Lung (tissue), 11 donors: ENCODE measurements at regions not wholly inside any gene's neighbourhood (a gene's known extent, or its start where the extent isn't known, plus 50 kb on each side); places are given as distances from the start of the nearest gene placed in this dataset.

ENCODE experiments used
- ATAC-seq: fragments of 200-7000 bp; cut with Tn5 transposase; one replicate; pipeline ENCODE4 v1.9.1; 2020; ENCODE audit warnings: moderate number of reproducible peaks; ENCODE audit not compliant: insufficient read depth, low FRiP score
- DNase-seq, 3 donors: peaks; one replicate each; pipeline ENCODE4 v3.0.0-alpha.2; 2013 to 2017
- H3K27ac ChIP-seq, 2 donors: one replicate each; pipeline ENCODE4 v1.5.1; 2013; ENCODE audit warnings: mild to moderate bottlenecking in 2 of 2, moderate library complexity in 2 of 2, control low read depth in 1 of 2, inconsistent platforms in 1 of 2, low read depth in 1 of 2, low read length in 1 of 2
- H3K27me3 ChIP-seq, 3 donors: one replicate each; pipeline ENCODE4 v1.5.1; 2013; ENCODE audit warnings: low read length in 2 of 3; ENCODE audit not compliant: control insufficient read depth in 3 of 3, insufficient read depth in 3 of 3
- H3K36me3 ChIP-seq, 4 donors: one replicate each; pipeline ENCODE4 v1.5.1; 2013; ENCODE audit warnings: low read length in 4 of 4, mild to moderate bottlenecking in 1 of 4, moderate library complexity in 1 of 4; ENCODE audit not compliant: control insufficient read depth in 4 of 4, insufficient read depth in 4 of 4
- H3K4me1 ChIP-seq, 5 donors: one replicate each; pipeline ENCODE4 v1.5.1; 2013; ENCODE audit warnings: low read length in 5 of 5, mild to moderate bottlenecking in 2 of 5, moderate library complexity in 1 of 5; ENCODE audit not compliant: control insufficient read depth in 5 of 5, insufficient read depth in 5 of 5
- H3K4me3 ChIP-seq: one replicate; pipeline ENCODE4 v1.5.1; 2013; ENCODE audit warnings: mild to moderate bottlenecking, control low read depth, moderate library complexity
- H3K9ac ChIP-seq, 2 donors: one replicate each; pipeline ENCODE4 v1.5.1; 2013; ENCODE audit warnings: low read length in 2 of 2, control low read depth in 1 of 2; ENCODE audit not compliant: insufficient read depth in 1 of 2
- H3K9me3 ChIP-seq, 4 donors: one replicate each; pipeline ENCODE4 v1.5.1; 2013; ENCODE audit warnings: low read length in 3 of 4, mild to moderate bottlenecking in 1 of 4, moderate library complexity in 1 of 4; ENCODE audit not compliant: control insufficient read depth in 4 of 4, insufficient read depth in 3 of 4
- WGBS, 2 donors: extraction: QIAGEN DNeasy Blood & Tissue Kit; methylation state at CpG; one replicate each; pipeline ENCODE4 v1.1.7; 2013; 5-methylcytosine and 5-hydroxymethylcytosine counted together
- TF ChIP-seq, protein P1 (sequence below): IDR thresholded peaks from 2 replicates; pipeline ENCODE4 v1.5.1; 2012; ENCODE audit warnings: mild to moderate bottlenecking; ENCODE audit errors: control extremely low read depth, extremely low read depth
- donor health status: control.
- donor health status: control.
- donor health status: Bipolar disorder and iron deficiency.
- donor health status: healthy.
- donor health status: DM: yes; HTN: yes; CAD: no.

DNA sequence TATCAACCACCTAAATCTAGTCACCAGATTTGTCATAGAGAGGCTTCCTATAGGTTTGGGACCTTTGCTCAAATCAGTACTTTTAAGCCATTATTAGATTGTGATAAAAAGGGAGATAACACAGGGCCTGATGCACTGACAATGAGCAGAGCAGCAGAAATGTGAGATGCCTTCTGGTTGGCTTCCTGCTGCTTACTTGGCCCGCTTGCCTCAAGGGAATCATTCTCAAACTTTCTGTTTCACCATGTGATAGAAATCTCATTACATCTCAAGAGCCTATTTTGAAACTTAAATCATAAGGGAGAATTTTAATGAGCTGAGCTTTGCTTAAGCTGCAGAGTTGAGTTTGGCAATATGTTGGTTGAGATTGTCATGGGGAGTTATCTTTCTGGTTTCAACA, 606.0 kb downstream of the DHX35 start:
- no peaks in the 10 kb centered on the region for H3K4me1 ChIP-seq
- H3K9ac ChIP-seq, result no peak overlapping the region
- ATAC-seq, result no peak
- DNase-seq, result no peak
- H3K27me3 ChIP-seq, result no peaks in the 10 kb centered on the region
- no peak overlapping the region for H3K4me3 ChIP-seq
- no peak overlapping the region for H3K27ac ChIP-seq
- peaks cover 0 to 2% (median 0%) of the 10 kb centered on the region in 4 donors for H3K9me3 ChIP-seq
- TF ChIP-seq, protein P1, sequence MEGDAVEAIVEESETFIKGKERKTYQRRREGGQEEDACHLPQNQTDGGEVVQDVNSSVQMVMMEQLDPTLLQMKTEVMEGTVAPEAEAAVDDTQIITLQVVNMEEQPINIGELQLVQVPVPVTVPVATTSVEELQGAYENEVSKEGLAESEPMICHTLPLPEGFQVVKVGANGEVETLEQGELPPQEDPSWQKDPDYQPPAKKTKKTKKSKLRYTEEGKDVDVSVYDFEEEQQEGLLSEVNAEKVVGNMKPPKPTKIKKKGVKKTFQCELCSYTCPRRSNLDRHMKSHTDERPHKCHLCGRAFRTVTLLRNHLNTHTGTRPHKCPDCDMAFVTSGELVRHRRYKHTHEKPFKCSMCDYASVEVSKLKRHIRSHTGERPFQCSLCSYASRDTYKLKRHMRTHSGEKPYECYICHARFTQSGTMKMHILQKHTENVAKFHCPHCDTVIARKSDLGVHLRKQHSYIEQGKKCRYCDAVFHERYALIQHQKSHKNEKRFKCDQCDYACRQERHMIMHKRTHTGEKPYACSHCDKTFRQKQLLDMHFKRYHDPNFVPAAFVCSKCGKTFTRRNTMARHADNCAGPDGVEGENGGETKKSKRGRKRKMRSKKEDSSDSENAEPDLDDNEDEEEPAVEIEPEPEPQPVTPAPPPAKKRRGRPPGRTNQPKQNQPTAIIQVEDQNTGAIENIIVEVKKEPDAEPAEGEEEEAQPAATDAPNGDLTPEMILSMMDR, result no peak
- 84 to 92% methylated on average over 1 of the region's 1 CpG for WGBS, 2 donors
- no peaks in the 10 kb centered on the region for H3K36me3 ChIP-seq

DNA sequence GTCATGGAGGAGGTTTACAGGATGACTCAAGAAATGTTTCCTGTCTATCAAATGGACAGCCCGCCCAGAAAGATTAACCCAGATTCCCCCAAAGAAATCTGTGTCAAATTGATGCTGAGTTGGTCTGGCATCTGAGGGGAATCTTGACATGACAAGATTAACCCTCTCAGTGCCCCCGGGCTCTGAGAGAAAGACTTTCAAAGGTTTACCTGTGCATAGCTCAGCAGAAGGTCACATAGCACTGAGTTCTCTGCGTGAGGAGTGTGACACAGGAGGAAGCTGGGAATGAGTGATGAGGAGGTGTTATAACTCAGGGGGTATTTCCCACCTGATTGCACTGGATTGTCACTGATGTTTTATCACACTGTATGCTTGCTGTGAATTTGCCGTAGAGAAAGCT, 601.2 kb downstream of the DHX35 start:
- Histone ChIP-seq H3K9me3 (no peaks in the 10 kb centered on the region), H3K27me3 (no peaks in the 10 kb centered on the region), H3K4me3 (no peak overlapping the region), H3K27ac (no peak overlapping the region), H3K4me1 (no peaks in the 10 kb centered on the region), H3K36me3 (no peaks in the 10 kb centered on the region), H3K9ac (no peak overlapping the region)
- WGBS, 2 donors, result 75 to 84% methylated on average over 4 of the region's 4 CpGs
- DNase-seq (no peak), ATAC-seq (no peak)
- TF ChIP-seq, protein P1, result no peak

DNA sequence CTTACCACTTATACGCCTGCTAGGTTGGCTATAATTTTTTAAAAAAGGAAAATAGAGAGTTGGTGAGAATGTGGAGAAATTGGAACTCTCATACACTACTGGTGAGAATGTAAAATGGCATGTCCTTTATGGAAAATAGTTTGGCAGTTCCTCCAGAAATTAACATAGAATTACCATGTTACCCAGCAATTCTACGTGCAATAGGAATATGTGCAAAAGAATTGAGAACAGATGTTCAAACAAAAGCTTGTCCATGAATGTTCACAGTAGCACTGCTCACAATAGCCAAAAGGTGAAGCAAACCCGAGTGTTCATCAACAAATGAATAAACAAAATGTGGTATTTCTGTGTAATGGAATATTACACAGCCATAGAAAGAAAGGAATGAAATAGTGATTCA, 592.2 kb downstream of the DHX35 start:
- no peak for DNase-seq
- WGBS, 2 donors, result 91% methylated on average over 3 of the region's 3 CpGs
- no peak overlapping the region for H3K27ac ChIP-seq
- H3K36me3 ChIP-seq, result no peaks in the 10 kb centered on the region
- no peak overlapping the region for H3K4me3 ChIP-seq
- H3K9me3 ChIP-seq, result no peaks in the 10 kb centered on the region
- H3K27me3 ChIP-seq, result no peaks in the 10 kb centered on the region
- TF ChIP-seq, protein P1, result no peak
- ATAC-seq, result no peak
- peaks cover 0 to 5% (median 0%) of the 10 kb centered on the region in 5 donors for H3K4me1 ChIP-seq
- H3K9ac ChIP-seq, result no peak overlapping the region

DNA sequence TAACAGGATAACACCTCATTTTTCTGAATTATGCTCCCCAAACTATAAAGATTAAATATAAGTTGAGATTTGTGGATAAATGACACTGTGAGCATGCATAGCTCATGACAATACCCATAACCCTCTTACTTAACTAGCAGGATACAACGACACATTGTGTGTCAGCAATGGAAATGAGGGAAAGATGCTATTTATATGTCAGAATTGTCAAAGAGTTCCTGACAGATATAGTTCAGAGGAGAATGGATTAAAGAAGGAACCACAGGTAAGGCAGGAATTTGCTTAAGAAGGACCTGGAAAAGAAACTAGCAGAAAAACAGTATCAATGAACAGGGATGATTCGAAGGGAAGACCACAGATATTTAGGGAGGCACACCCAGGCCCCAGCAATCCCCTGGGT, 591.0 kb downstream of the DHX35 start:
- TF ChIP-seq, protein P1, result no peak
- no peak for ATAC-seq
- no peak for DNase-seq
- Histone ChIP-seq H3K27me3 (no peaks in the 10 kb centered on the region), H3K4me1 (peaks cover 0 to 5% (median 0%) of the 10 kb centered on the region in 5 donors), H3K4me3 (no peak overlapping the region), H3K9me3 (no peaks in the 10 kb centered on the region), H3K27ac (no peak overlapping the region), H3K36me3 (no peaks in the 10 kb centered on the region), H3K9ac (no peak overlapping the region)
- 91 to 93% methylated on average over 2 of the region's 2 CpGs for WGBS, 2 donors
